ENCODE measurements at regions not wholly inside any gene's neighbourhood (a gene's known extent, or its start where the extent isn't known, plus 50 kb on each side); places are given as distances from the start of the nearest gene placed in this dataset.

GRCh38 chr4:18512718-18513117, 491.2 kb upstream of the LCORL start:
- H3K9ac ChIP-seq (ENCODE audit: low read length) = no peak overlapping the region
- H3K4me3 ChIP-seq (ENCODE audit: low read depth in 1 of 2, low read length in 2 of 2) = no peak overlapping the region
- H3K4me1 ChIP-seq (ENCODE audit: insufficient read depth, low read length) = no peaks in the 10 kb centered on the region
- no peaks in the 10 kb centered on the region for H3K9me3 ChIP-seq (ENCODE audit: low read length)
- no peak overlapping the region for H3K27ac ChIP-seq (ENCODE audit: low read depth, low read length)
- no peaks in the 10 kb centered on the region for H3K36me3 ChIP-seq (ENCODE audit: insufficient read depth, low read length)
- H3K27me3 ChIP-seq (ENCODE audit: control insufficient read depth in 1 of 2, insufficient read depth in 2 of 2, low read length in 2 of 2) = no peaks in the 10 kb centered on the region

- Histone ChIP-seq H3K4me1 (ENCODE audit: insufficient read depth, low read length) (no peaks in the 10 kb centered on the region), H3K27me3 (ENCODE audit: control insufficient read depth in 1 of 2, insufficient read depth in 2 of 2, low read length in 2 of 2) (no peaks in the 10 kb centered on the region), H3K9me3 (ENCODE audit: low read length) (no peaks in the 10 kb centered on the region), H3K9ac (ENCODE audit: low read length) (no peak overlapping the region), H3K36me3 (ENCODE audit: insufficient read depth, low read length) (no peaks in the 10 kb centered on the region), H3K27ac (ENCODE audit: low read depth, low read length) (no peak overlapping the region), H3K4me3 (ENCODE audit: low read depth in 1 of 2, low read length in 2 of 2) (no peak overlapping the region)
Observed at GRCh38 chr4:18511727-18512126, 490.2 kb upstream of the LCORL start.

GRCh38 chr4:18508786-18509185, 487.2 kb upstream of the LCORL start:
- H3K9me3 ChIP-seq (ENCODE audit: low read length) = no peaks in the 10 kb centered on the region
- H3K36me3 ChIP-seq (ENCODE audit: insufficient read depth, low read length) = no peaks in the 10 kb centered on the region
- H3K4me1 ChIP-seq (ENCODE audit: insufficient read depth, low read length) = no peaks in the 10 kb centered on the region
- no peaks in the 10 kb centered on the region for H3K27me3 ChIP-seq (ENCODE audit: control insufficient read depth in 1 of 2, insufficient read depth in 2 of 2, low read length in 2 of 2)
- no peak overlapping the region for H3K9ac ChIP-seq (ENCODE audit: low read length)
- no peak overlapping the region for H3K4me3 ChIP-seq (ENCODE audit: low read depth in 1 of 2, low read length in 2 of 2)
- H3K27ac ChIP-seq (ENCODE audit: low read depth, low read length) = no peak overlapping the region

- no peaks in the 10 kb centered on the region for H3K36me3 ChIP-seq (ENCODE audit: insufficient read depth, low read length)
- H3K27ac ChIP-seq (ENCODE audit: low read depth, low read length) = no peak overlapping the region
- H3K9ac ChIP-seq (ENCODE audit: low read length) = no peak overlapping the region
- no peaks in the 10 kb centered on the region for H3K27me3 ChIP-seq (ENCODE audit: control insufficient read depth in 1 of 2, insufficient read depth in 2 of 2, low read length in 2 of 2)
- H3K9me3 ChIP-seq (ENCODE audit: low read length) = no peaks in the 10 kb centered on the region
- no peaks in the 10 kb centered on the region for H3K4me1 ChIP-seq (ENCODE audit: insufficient read depth, low read length)
- no peak overlapping the region for H3K4me3 ChIP-seq (ENCODE audit: low read depth in 1 of 2, low read length in 2 of 2)
Observed at GRCh38 chr4:18480928-18481327, 459.4 kb upstream of the LCORL start.

GRCh38 chr4:18480342-18480741, 458.8 kb upstream of the LCORL start:
- Histone ChIP-seq H3K9me3 (ENCODE audit: low read length) (no peaks in the 10 kb centered on the region), H3K36me3 (ENCODE audit: insufficient read depth, low read length) (no peaks in the 10 kb centered on the region), H3K4me1 (ENCODE audit: insufficient read depth, low read length) (no peaks in the 10 kb centered on the region), H3K4me3 (ENCODE audit: low read depth in 1 of 2, low read length in 2 of 2) (no peak overlapping the region), H3K9ac (ENCODE audit: low read length) (no peak overlapping the region), H3K27me3 (ENCODE audit: control insufficient read depth in 1 of 2, insufficient read depth in 2 of 2, low read length in 2 of 2) (no peaks in the 10 kb centered on the region), H3K27ac (ENCODE audit: low read depth, low read length) (no peak overlapping the region)

GRCh38 chr4:18479825-18480224, 458.3 kb upstream of the LCORL start:
- H3K27me3 ChIP-seq (ENCODE audit: control insufficient read depth in 1 of 2, insufficient read depth in 2 of 2, low read length in 2 of 2) = no peaks in the 10 kb centered on the region
- no peak overlapping the region for H3K27ac ChIP-seq (ENCODE audit: low read depth, low read length)
- no peak overlapping the region for H3K4me3 ChIP-seq (ENCODE audit: low read depth in 1 of 2, low read length in 2 of 2)
- no peaks in the 10 kb centered on the region for H3K9me3 ChIP-seq (ENCODE audit: low read length)
- no peaks in the 10 kb centered on the region for H3K4me1 ChIP-seq (ENCODE audit: insufficient read depth, low read length)
- no peak overlapping the region for H3K9ac ChIP-seq (ENCODE audit: low read length)
- H3K36me3 ChIP-seq (ENCODE audit: insufficient read depth, low read length) = no peaks in the 10 kb centered on the region

GRCh38 chr4:18463987-18464559, 442.5 kb upstream of the LCORL start:
- H3K36me3 ChIP-seq (ENCODE audit: insufficient read depth, low read length) = no peaks in the 10 kb centered on the region
- no peak overlapping the region for H3K27ac ChIP-seq (ENCODE audit: low read depth, low read length)
- H3K9me3 ChIP-seq (ENCODE audit: low read length) = no peaks in the 10 kb centered on the region
- no peaks in the 10 kb centered on the region for H3K4me1 ChIP-seq (ENCODE audit: insufficient read depth, low read length)
- no peak overlapping the region for H3K4me3 ChIP-seq (ENCODE audit: low read depth in 1 of 2, low read length in 2 of 2)
- no peaks in the 10 kb centered on the region for H3K27me3 ChIP-seq (ENCODE audit: control insufficient read depth in 1 of 2, insufficient read depth in 2 of 2, low read length in 2 of 2)
- H3K9ac ChIP-seq (ENCODE audit: low read length) = no peak overlapping the region

- Histone ChIP-seq H3K9me3 (ENCODE audit: low read length) (no peaks in the 10 kb centered on the region), H3K36me3 (ENCODE audit: insufficient read depth, low read length) (no peaks in the 10 kb centered on the region), H3K27ac (ENCODE audit: low read depth, low read length) (no peak overlapping the region), H3K4me1 (ENCODE audit: insufficient read depth, low read length) (no peaks in the 10 kb centered on the region), H3K4me3 (ENCODE audit: low read depth in 1 of 2, low read length in 2 of 2) (no peak overlapping the region), H3K27me3 (ENCODE audit: control insufficient read depth in 1 of 2, insufficient read depth in 2 of 2, low read length in 2 of 2) (no peaks in the 10 kb centered on the region), H3K9ac (ENCODE audit: low read length) (no peak overlapping the region)
Observed at GRCh38 chr4:18458465-18458864, 436.9 kb upstream of the LCORL start.

GRCh38 chr4:18454349-18454748, 432.8 kb upstream of the LCORL start:
- H3K4me3 ChIP-seq (ENCODE audit: low read depth in 1 of 2, low read length in 2 of 2) = no peak overlapping the region
- H3K27me3 ChIP-seq (ENCODE audit: control insufficient read depth in 1 of 2, insufficient read depth in 2 of 2, low read length in 2 of 2) = no peaks in the 10 kb centered on the region
- no peaks in the 10 kb centered on the region for H3K36me3 ChIP-seq (ENCODE audit: insufficient read depth, low read length)
- no peaks in the 10 kb centered on the region for H3K9me3 ChIP-seq (ENCODE audit: low read length)
- no peak overlapping the region for H3K9ac ChIP-seq (ENCODE audit: low read length)
- no peak overlapping the region for H3K27ac ChIP-seq (ENCODE audit: low read depth, low read length)
- no peaks in the 10 kb centered on the region for H3K4me1 ChIP-seq (ENCODE audit: insufficient read depth, low read length)

GRCh38 chr4:18445110-18445509, 423.6 kb upstream of the LCORL start:
- no peak overlapping the region for H3K4me3 ChIP-seq (ENCODE audit: low read depth in 1 of 2, low read length in 2 of 2)
- H3K4me1 ChIP-seq (ENCODE audit: insufficient read depth, low read length) = no peaks in the 10 kb centered on the region
- no peaks in the 10 kb centered on the region for H3K9me3 ChIP-seq (ENCODE audit: low read length)
- no peak overlapping the region for H3K27ac ChIP-seq (ENCODE audit: low read depth, low read length)
- no peaks in the 10 kb centered on the region for H3K36me3 ChIP-seq (ENCODE audit: insufficient read depth, low read length)
- no peaks in the 10 kb centered on the region for H3K27me3 ChIP-seq (ENCODE audit: control insufficient read depth in 1 of 2, insufficient read depth in 2 of 2, low read length in 2 of 2)
- no peak overlapping the region for H3K9ac ChIP-seq (ENCODE audit: low read length)

- no peak overlapping the region for H3K27ac ChIP-seq (ENCODE audit: low read depth, low read length)
- no peaks in the 10 kb centered on the region for H3K27me3 ChIP-seq (ENCODE audit: control insufficient read depth in 1 of 2, insufficient read depth in 2 of 2, low read length in 2 of 2)
- H3K4me1 ChIP-seq (ENCODE audit: insufficient read depth, low read length) = no peaks in the 10 kb centered on the region
- H3K4me3 ChIP-seq (ENCODE audit: low read depth in 1 of 2, low read length in 2 of 2) = no peak overlapping the region
- H3K9me3 ChIP-seq (ENCODE audit: low read length) = no peaks in the 10 kb centered on the region
- no peak overlapping the region for H3K9ac ChIP-seq (ENCODE audit: low read length)
- no peaks in the 10 kb centered on the region for H3K36me3 ChIP-seq (ENCODE audit: insufficient read depth, low read length)
Observed at GRCh38 chr4:18444206-18444605, 422.7 kb upstream of the LCORL start.

GRCh38 chr4:18442957-18443356, 421.4 kb upstream of the LCORL start:
- Histone ChIP-seq H3K4me1 (ENCODE audit: insufficient read depth, low read length) (no peaks in the 10 kb centered on the region), H3K9ac (ENCODE audit: low read length) (no peak overlapping the region), H3K27ac (ENCODE audit: low read depth, low read length) (no peak overlapping the region), H3K4me3 (ENCODE audit: low read depth in 1 of 2, low read length in 2 of 2) (no peak overlapping the region), H3K36me3 (ENCODE audit: insufficient read depth, low read length) (no peaks in the 10 kb centered on the region), H3K27me3 (ENCODE audit: control insufficient read depth in 1 of 2, insufficient read depth in 2 of 2, low read length in 2 of 2) (no peaks in the 10 kb centered on the region), H3K9me3 (ENCODE audit: low read length) (no peaks in the 10 kb centered on the region)
